ENCODE measurements at regions not wholly inside any gene's neighbourhood (a gene's known extent, or its start where the extent isn't known, plus 50 kb on each side); places are given as distances from the start of the nearest gene placed in this dataset.

DNA sequence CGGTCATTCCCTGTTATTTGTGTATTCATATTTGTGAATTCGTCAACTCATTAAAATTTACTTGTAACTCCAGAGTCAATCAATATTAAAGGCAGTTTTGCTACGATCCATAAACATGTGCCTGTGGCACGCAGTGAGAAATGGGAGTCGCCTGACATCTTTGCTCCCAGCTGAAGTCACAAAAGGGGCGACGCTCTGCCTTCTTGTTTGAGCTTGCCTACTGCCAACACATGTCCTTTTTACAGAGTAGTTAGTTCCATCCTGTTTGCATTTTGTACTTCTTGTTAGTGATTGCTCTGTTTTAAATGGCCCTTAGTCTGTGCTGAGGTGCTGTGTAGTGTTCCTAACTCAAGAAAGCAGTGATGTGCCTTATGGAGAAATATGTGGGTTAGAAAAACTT, 305.3 kb downstream of the ETS1 start:
- TF ChIP-seq, protein P1, sequence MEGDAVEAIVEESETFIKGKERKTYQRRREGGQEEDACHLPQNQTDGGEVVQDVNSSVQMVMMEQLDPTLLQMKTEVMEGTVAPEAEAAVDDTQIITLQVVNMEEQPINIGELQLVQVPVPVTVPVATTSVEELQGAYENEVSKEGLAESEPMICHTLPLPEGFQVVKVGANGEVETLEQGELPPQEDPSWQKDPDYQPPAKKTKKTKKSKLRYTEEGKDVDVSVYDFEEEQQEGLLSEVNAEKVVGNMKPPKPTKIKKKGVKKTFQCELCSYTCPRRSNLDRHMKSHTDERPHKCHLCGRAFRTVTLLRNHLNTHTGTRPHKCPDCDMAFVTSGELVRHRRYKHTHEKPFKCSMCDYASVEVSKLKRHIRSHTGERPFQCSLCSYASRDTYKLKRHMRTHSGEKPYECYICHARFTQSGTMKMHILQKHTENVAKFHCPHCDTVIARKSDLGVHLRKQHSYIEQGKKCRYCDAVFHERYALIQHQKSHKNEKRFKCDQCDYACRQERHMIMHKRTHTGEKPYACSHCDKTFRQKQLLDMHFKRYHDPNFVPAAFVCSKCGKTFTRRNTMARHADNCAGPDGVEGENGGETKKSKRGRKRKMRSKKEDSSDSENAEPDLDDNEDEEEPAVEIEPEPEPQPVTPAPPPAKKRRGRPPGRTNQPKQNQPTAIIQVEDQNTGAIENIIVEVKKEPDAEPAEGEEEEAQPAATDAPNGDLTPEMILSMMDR (IDR thresholded peaks at IDR 0.05): no peak
- no peak for TF ChIP-seq POLR2A (IDR thresholded peaks at IDR 0.05)

Data from prostate gland (tissue), 2 donors.